Neural progenitor cell (in vitro differentiated cells): ENCODE measurements at regions not wholly inside any gene's neighbourhood (a gene's known extent, or its start where the extent isn't known, plus 50 kb on each side); places are given as distances from the start of the nearest gene placed in this dataset.

ENCODE experiments used
- CTCF ChIP-seq: fragments of 200-600 bp; sonication (generic); IDR thresholded peaks from 2 replicates; pipeline ENCODE4 v1.5.1; 2017; ENCODE audit warnings: antibody characterized with exemption, mild to moderate bottlenecking
- EZH2 ChIP-seq: fragments of 200-600 bp; sonication (generic); IDR thresholded peaks from 2 replicates; pipeline ENCODE4 v1.6.1; 2017; ENCODE audit warnings: antibody characterized with exemption, mild to moderate bottlenecking, moderate library complexity
- EZH2phosphoT487 ChIP-seq: fragments of 200-600 bp; sonication (generic); IDR thresholded peaks from 2 replicates; pipeline ENCODE4 v1.6.1; 2017; ENCODE audit warnings: antibody characterized with exemption

GRCh38 chr22:27635435-27635834, 166.1 kb downstream of the MN1 start:
- TF ChIP-seq CTCF (no peak), EZH2 (no peak), EZH2phosphoT487 (no peak)
